Osteoblast (primary cell): ENCODE measurements at regions not wholly inside any gene's neighbourhood (a gene's known extent, or its start where the extent isn't known, plus 50 kb on each side); places are given as distances from the start of the nearest gene placed in this dataset.

Experiments
- DNase-seq: peaks from one replicate; pipeline ENCODE4 v3.0.0; 2011; ENCODE audit warnings: low spot score, mixed read lengths; ENCODE audit not compliant: insufficient read length; ENCODE audit errors: missing footprints
- H2AFZ ChIP-seq: 2 replicates; pipeline ENCODE4 v1.6.0; 2011; ENCODE audit warnings: mild to moderate bottlenecking, low read length
- H3K27ac ChIP-seq: 2 replicates; pipeline ENCODE4 v1.5.1; 2011; ENCODE audit warnings: mild to moderate bottlenecking, low read depth, low read length, moderate library complexity
- H3K27me3 ChIP-seq: 2 replicates; pipeline ENCODE4 v1.6.0; 2012; ENCODE audit warnings: mild to moderate bottlenecking, control low read depth, inconsistent platforms, low read length, moderate library complexity; ENCODE audit not compliant: insufficient read depth
- H3K36me3 ChIP-seq: 2 replicates; pipeline ENCODE4 v1.5.1; 2011; ENCODE audit warnings: mild to moderate bottlenecking, low read length, control low read depth, moderate library complexity; ENCODE audit not compliant: insufficient read depth
- H3K4me1 ChIP-seq: 2 replicates; pipeline ENCODE4 v1.5.1; 2011; ENCODE audit warnings: mild to moderate bottlenecking, low read length, control low read depth, moderate library complexity; ENCODE audit not compliant: insufficient read depth
- H3K4me2 ChIP-seq: 2 replicates; pipeline ENCODE4 v1.6.0; 2011; ENCODE audit warnings: mild to moderate bottlenecking, low read length; ENCODE audit not compliant: insufficient read depth
- H3K4me3 ChIP-seq: fragments of 200-600 bp; sonication (generic); 3 replicates; pipeline ENCODE4 v1.5.1; 2012; ENCODE audit warnings: mild to moderate bottlenecking, low read length, inconsistent platforms; ENCODE audit not compliant: insufficient read depth
- H3K79me2 ChIP-seq: 2 replicates; pipeline ENCODE4 v1.6.0; 2012; ENCODE audit warnings: mild to moderate bottlenecking, low read length, control low read depth, inconsistent platforms; ENCODE audit not compliant: insufficient read depth
- H3K9me3 ChIP-seq: 2 replicates; pipeline ENCODE4 v1.5.1; 2011; ENCODE audit warnings: low read depth, low read length, control low read depth
- H4K20me1 ChIP-seq: 2 replicates; pipeline ENCODE4 v1.6.0; 2012; ENCODE audit warnings: mild to moderate bottlenecking, low read length, control low read depth; ENCODE audit not compliant: insufficient read depth
- CTCF ChIP-seq: IDR thresholded peaks from 2 replicates; pipeline ENCODE4 v1.5.1; 2011; ENCODE audit warnings: mild to moderate bottlenecking, low read depth, low read length, moderate library complexity; ENCODE audit errors: extremely low read depth

DNA sequence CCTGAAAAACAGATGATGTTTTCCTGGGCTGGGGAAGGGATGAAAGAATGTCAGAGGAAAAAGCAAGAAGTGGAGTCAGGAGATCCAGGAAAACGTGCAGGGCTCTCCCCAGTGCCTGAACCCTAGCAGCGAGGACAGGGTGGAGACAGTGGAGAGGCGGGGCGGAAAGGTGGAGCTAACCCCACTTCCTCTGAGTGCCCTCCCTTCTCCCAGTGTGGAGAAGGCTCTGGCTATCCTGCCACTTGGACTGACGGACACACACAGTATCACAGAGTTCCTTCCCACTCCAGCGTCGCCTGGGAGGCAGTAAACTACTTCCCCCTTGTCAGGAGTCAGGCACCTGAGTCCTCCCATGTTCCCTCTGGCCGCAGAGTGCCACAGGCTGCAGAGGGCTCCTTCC lies 125.3 kb upstream of the CHRNA7 start:
- no peaks in the 10 kb centered on the region for H3K79me2 ChIP-seq
- no peak overlapping the region for H3K4me2 ChIP-seq
- DNase-seq: no peak
- H3K36me3 ChIP-seq: no peaks in the 10 kb centered on the region
- H3K4me1 ChIP-seq: no peaks in the 10 kb centered on the region
- no peaks in the 10 kb centered on the region for H3K27me3 ChIP-seq
- H3K9me3 ChIP-seq: no peaks in the 10 kb centered on the region
- H2AFZ ChIP-seq: no peak overlapping the region
- H3K4me3 ChIP-seq: no peak overlapping the region
- H4K20me1 ChIP-seq: no peaks in the 10 kb centered on the region
- H3K27ac ChIP-seq: no peak overlapping the region
- no peak for TF ChIP-seq CTCF

- Histone ChIP-seq H2AFZ (no peak overlapping the region), H4K20me1 (no peaks in the 10 kb centered on the region), H3K4me1 (no peaks in the 10 kb centered on the region), H3K4me3 (no peak overlapping the region), H3K79me2 (no peaks in the 10 kb centered on the region), H3K36me3 (no peaks in the 10 kb centered on the region), H3K4me2 (no peak overlapping the region), H3K27ac (no peak overlapping the region), H3K9me3 (no peaks in the 10 kb centered on the region), H3K27me3 (no peaks in the 10 kb centered on the region)
- no peak for DNase-seq
- no peak for TF ChIP-seq CTCF
Measured at GRCh38 chr15:31925541-31925940, 104.8 kb upstream of the CHRNA7 start.

DNA sequence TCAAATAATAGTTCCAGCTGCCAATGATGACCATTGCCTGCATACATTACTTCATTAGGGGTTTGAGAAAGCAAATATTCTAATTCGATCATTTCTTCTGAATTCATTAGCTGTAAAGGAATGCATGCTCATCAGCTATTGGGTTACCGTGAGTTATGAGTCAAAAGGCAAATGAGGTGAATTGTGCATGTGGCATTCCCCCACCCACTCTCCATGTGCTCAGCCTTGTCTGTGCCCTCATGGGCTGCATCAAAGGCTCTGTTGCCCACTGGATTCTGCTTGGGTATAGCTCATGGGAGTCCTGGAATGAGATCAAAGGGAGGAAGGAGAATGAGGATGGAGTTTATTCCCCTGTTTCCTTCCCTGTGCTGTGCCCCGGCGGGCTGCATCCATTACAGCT lies 99.3 kb upstream of the CHRNA7 start:
- no peaks in the 10 kb centered on the region for H3K9me3 ChIP-seq
- H3K27ac ChIP-seq: no peak overlapping the region
- TF ChIP-seq CTCF: no peak
- H4K20me1 ChIP-seq: no peaks in the 10 kb centered on the region
- no peaks in the 10 kb centered on the region for H3K79me2 ChIP-seq
- no peak overlapping the region for H3K4me2 ChIP-seq
- no peaks in the 10 kb centered on the region for H3K27me3 ChIP-seq
- DNase-seq: no peak
- H3K4me3 ChIP-seq: no peak overlapping the region
- H3K36me3 ChIP-seq: no peaks in the 10 kb centered on the region
- H2AFZ ChIP-seq: no peak overlapping the region
- no peaks in the 10 kb centered on the region for H3K4me1 ChIP-seq

DNA sequence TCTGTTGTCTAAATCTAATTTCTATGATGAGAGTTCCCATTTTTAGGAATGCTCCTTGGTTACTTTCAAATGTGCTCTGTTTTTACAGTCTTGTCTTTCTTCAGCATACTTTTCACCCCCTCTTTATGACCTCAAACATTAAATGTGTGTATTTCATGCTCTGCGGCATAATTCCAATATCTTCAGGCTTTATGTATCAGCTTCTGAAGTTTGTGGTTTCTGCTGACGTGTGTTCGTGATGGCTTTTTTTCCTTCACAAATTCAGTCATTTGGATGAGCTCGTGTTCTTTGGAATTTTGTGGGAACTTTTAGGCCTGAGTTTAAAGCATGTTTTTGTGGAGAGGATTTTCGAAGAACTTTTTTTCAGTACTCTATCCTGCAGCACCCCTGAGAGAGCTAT lies 97.7 kb upstream of the CHRNA7 start:
- DNase-seq: no peak
- Histone ChIP-seq H3K36me3 (no peaks in the 10 kb centered on the region), H3K27me3 (no peaks in the 10 kb centered on the region), H3K27ac (no peak overlapping the region), H3K4me2 (no peak overlapping the region), H3K9me3 (no peaks in the 10 kb centered on the region), H3K4me1 (no peaks in the 10 kb centered on the region), H2AFZ (no peak overlapping the region), H4K20me1 (no peaks in the 10 kb centered on the region), H3K4me3 (no peak overlapping the region), H3K79me2 (no peaks in the 10 kb centered on the region)
- no peak for TF ChIP-seq CTCF
